PC-3 (cell line): ENCODE measurements at regions not wholly inside any gene's neighbourhood (a gene's known extent, or its start where the extent isn't known, plus 50 kb on each side); places are given as distances from the start of the nearest gene placed in this dataset.
"Not testable (repeated sequence)": the region's sequence is repeated elsewhere in the genome, so short reads cannot be mapped to it uniquely, and the experiment has no call there.

Experiments
- ATAC-seq: fragments of 200-7000 bp; cut with Tn5 transposase; 2 replicates; pipeline ENCODE4 v1.9.1; 2020; ENCODE audit warnings: mild to moderate bottlenecking, moderate library complexity
- BruUV-seq: library from RNA; stranded (reverse); fragments of 400-500 nt; replicated peaks from 2 replicates; lab custom pipeline; 2021; lab: Mats Ljungman, UMichigan
- CTCF ChIA-PET: fragments of 300-600 bp; sonication (Branson Sonifier 250); formaldehyde crosslinking; loops from one replicate; lab custom pipeline; 2022; ENCODE audit warnings: antibody characterized with exemption; lab: Charles Lee
- POLR2A ChIA-PET: fragments of 300-600 bp; sonication (Branson Sonifier 250); formaldehyde crosslinking; loops from one replicate; lab custom pipeline; 2022; ENCODE audit warnings: antibody characterized with exemption; ENCODE audit not compliant: unreplicated experiment; lab: Charles Lee
- DNase-seq: peaks from one replicate; pipeline ENCODE4 v3.0.0-alpha.2; 2015
- H2AFZ ChIP-seq: fragments of 300-600 bp; sonication (generic); 2 replicates; pipeline ENCODE4 v1.6.0; 2016; ENCODE audit warnings: antibody characterized with exemption, low read length
- H3F3A ChIP-seq: fragments of 300-600 bp; sonication (generic); one replicate; pipeline ENCODE4 v1.6.0; 2017; ENCODE audit warnings: antibody characterized with exemption, low read length, control low read depth, mild to moderate bottlenecking; ENCODE audit not compliant: unreplicated experiment
- H3K27ac ChIP-seq: fragments of 300-600 bp; sonication (generic); 2 replicates; pipeline ENCODE4 v1.5.1; 2016; ENCODE audit warnings: mild to moderate bottlenecking, low read length
- H3K27me3 ChIP-seq: fragments of 300-600 bp; sonication (generic); 2 replicates; pipeline ENCODE4 v1.6.1; 2016; ENCODE audit warnings: low read length, mixed read lengths
- H3K36me3 ChIP-seq: fragments of 300-600 bp; sonication (generic); 2 replicates; pipeline ENCODE4 v1.6.1; 2016; ENCODE audit warnings: low read depth, mixed run types, low read length, mixed read lengths
- H3K4me1 ChIP-seq: fragments of 300-600 bp; sonication (generic); 2 replicates; pipeline ENCODE4 v1.5.1; 2016; ENCODE audit warnings: low read length; ENCODE audit not compliant: insufficient read depth
- H3K4me2 ChIP-seq: fragments of 300-600 bp; sonication (generic); 2 replicates; pipeline ENCODE4 v1.6.0; 2016; ENCODE audit warnings: low read length
- H3K4me3 ChIP-seq: fragments of 300-600 bp; sonication (generic); 2 replicates; pipeline ENCODE4 v1.5.1; 2016; ENCODE audit warnings: mild to moderate bottlenecking, low read length, mixed read lengths
- H3K79me2 ChIP-seq: fragments of 300-600 bp; sonication (generic); 2 replicates; pipeline ENCODE4 v1.6.1; 2017; ENCODE audit warnings: low read length, mixed read lengths
- H3K9ac ChIP-seq: fragments of 300-600 bp; sonication (generic); 2 replicates; pipeline ENCODE4 v1.6.0; 2016; ENCODE audit warnings: mild to moderate bottlenecking, low read length
- H3K9me2 ChIP-seq: fragments of 300-600 bp; sonication (generic); replicated peaks from 2 replicates; pipeline ENCODE4 v1.6.1; 2016; ENCODE audit warnings: mixed run types, low read length, mixed read lengths
- H3K9me3 ChIP-seq: fragments of 300-600 bp; sonication (generic); 2 replicates; pipeline ENCODE4 v1.6.1; 2016; ENCODE audit warnings: low read length, mixed read lengths
- H4K20me1 ChIP-seq: fragments of 300-600 bp; sonication (generic); 2 replicates; pipeline ENCODE4 v1.6.1; 2016; ENCODE audit warnings: low read length, mixed read lengths
- EZH2 ChIP-seq: fragments of 300-600 bp; sonication (generic); IDR thresholded peaks from one replicate; pipeline ENCODE4 v1.6.1; 2017; ENCODE audit warnings: antibody characterized with exemption, mild to moderate bottlenecking, low read length; ENCODE audit not compliant: unreplicated experiment
- EZH2phosphoT487 ChIP-seq: fragments of 300-600 bp; sonication (generic); IDR thresholded peaks from 2 replicates; pipeline ENCODE4 v1.6.1; 2018; ENCODE audit warnings: mild to moderate bottlenecking, antibody characterized with exemption, low read length, borderline replicate concordance
- intact Hi-C: fragments of 100-400 bp; cut with micrococcal nuclease; formaldehyde crosslinking; loops from 2 replicates; pipeline ENCODE4 v1.9.0; 2023
- TF ChIP-seq, protein P1 (sequence below): fragments of 300-600 bp; sonication (generic); conservative IDR thresholded peaks from 2 replicates; pipeline ENCODE4 v1.5.1; 2017; ENCODE audit warnings: antibody characterized with exemption, low read depth, mild to moderate bottlenecking, low read length

DNA sequence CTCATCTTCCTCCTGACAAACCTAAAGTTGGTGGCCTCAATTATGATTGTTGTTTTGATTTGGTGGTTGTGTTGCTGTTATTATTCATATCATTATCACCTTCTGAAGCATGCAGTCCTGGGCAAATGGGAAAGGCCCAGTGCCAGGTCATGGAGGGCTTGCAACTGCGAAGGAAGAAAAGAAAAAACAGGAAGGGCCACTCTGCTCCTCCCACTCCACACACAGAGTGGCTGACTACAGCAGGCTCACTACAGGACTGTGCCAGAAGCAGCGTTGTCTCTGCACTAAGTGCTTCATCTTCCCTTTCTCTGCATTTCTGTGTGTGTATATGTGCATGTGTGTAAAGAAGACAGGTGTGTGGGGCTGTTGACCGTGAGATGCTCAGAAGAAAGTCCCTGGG lies 231.9 kb downstream of the ANKRD30B start:
- no peaks in the 10 kb centered on the region for H3K36me3 ChIP-seq
- H4K20me1 ChIP-seq, result no peaks in the 10 kb centered on the region
- no TSS peak for BruUV-seq
- 0 out of 2 replicates have a peak overlapping the region, but pooled peaks have one; percentile 23 for H2AFZ ChIP-seq
- no peak for TF ChIP-seq EZH2
- TF ChIP-seq EZH2phosphoT487, result no peak
- TF ChIP-seq, protein P1, sequence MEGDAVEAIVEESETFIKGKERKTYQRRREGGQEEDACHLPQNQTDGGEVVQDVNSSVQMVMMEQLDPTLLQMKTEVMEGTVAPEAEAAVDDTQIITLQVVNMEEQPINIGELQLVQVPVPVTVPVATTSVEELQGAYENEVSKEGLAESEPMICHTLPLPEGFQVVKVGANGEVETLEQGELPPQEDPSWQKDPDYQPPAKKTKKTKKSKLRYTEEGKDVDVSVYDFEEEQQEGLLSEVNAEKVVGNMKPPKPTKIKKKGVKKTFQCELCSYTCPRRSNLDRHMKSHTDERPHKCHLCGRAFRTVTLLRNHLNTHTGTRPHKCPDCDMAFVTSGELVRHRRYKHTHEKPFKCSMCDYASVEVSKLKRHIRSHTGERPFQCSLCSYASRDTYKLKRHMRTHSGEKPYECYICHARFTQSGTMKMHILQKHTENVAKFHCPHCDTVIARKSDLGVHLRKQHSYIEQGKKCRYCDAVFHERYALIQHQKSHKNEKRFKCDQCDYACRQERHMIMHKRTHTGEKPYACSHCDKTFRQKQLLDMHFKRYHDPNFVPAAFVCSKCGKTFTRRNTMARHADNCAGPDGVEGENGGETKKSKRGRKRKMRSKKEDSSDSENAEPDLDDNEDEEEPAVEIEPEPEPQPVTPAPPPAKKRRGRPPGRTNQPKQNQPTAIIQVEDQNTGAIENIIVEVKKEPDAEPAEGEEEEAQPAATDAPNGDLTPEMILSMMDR, result no peak
- no peaks in the 10 kb centered on the region for H3F3A ChIP-seq
- peaks cover 25% of the 10 kb centered on the region for H3K4me1 ChIP-seq
- H3K9me3 ChIP-seq, result no peaks in the 10 kb centered on the region
- ChIA-PET POLR2A (no interaction called here), CTCF (no interaction called here)
- no peak for ATAC-seq
- no peaks in the 10 kb centered on the region for H3K27me3 ChIP-seq
- no peak overlapping the region for H3K4me3 ChIP-seq
- H3K9me2 ChIP-seq, result no peaks in the 10 kb centered on the region
- no peaks in the 10 kb centered on the region for H3K79me2 ChIP-seq
- no peak overlapping the region for H3K4me2 ChIP-seq
- no peak for DNase-seq
- no peak overlapping the region for H3K9ac ChIP-seq
- intact Hi-C loops, result no loop called here
- no peak overlapping the region for H3K27ac ChIP-seq

DNA sequence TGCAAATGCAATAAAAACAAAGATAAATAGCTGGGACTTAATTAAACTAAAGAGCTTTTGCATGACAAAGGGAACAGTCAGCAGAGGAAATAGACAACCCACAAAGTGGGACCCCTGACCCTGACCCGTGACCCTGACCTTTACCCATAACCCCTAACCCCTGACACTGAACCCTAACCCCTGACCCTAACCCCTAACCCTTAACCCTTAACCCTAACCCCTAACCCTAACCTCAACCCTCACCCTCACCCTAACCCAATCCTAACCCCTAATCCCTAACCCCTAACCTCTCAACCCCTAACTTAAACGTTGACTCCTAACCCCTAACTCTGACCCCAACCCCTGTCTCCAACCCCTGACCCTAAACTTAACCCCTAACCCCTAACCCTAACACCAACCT lies 236.6 kb downstream of the ANKRD30B start:
- H3K36me3 ChIP-seq, H3K9me2 ChIP-seq, H3K4me2 ChIP-seq, H3K27ac ChIP-seq, H4K20me1 ChIP-seq, H3K4me1 ChIP-seq, H2AFZ ChIP-seq, intact Hi-C loops, DNase-seq, BruUV-seq, H3F3A ChIP-seq, H3K4me3 ChIP-seq, CTCF ChIA-PET, ATAC-seq, H3K27me3 ChIP-seq, H3K9ac ChIP-seq, POLR2A ChIA-PET, H3K79me2 ChIP-seq, H3K9me3 ChIP-seq: not testable (repeated sequence)

DNA sequence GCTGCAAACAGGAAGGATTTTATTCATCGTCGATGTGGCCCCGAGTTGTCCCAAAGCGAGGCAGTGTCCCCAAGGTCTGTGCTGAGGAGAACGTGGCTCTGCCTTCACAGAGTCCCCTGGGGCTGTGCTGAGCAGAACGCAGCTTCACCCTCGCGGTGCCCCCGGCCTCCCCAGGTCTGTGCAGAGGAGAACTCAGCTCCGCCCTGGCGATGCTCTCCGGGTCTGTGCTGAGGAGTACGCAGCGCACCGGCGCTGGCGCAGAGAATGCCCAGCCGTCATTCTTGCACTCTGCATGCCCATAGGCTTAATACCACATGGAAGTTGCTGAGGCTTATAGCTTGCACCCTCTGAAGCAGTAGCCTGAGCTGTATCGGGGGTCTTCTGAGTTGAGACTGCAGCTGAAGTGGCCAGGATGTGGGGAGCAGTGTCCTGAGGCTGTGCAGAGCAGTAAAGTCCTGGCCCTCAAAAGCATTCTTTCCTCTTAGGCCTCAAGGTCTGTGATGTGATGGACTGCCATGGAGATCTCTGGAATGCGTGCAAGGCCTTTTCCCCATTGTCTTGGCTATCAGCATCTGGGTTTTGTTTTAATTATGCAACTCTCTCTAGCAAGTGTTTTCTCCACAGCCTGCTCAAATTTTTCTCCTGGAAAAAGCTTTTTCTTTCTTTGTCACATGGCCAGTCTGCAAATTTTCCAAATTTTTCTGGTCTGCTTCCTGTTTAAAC lies 237.5 kb downstream of the ANKRD30B start:
- H4K20me1 ChIP-seq, CTCF ChIA-PET, DNase-seq, H3K9ac ChIP-seq, H3K4me3 ChIP-seq, H3K79me2 ChIP-seq, H3K27ac ChIP-seq, H3K4me1 ChIP-seq, H3K27me3 ChIP-seq, H3K4me2 ChIP-seq, H3K9me2 ChIP-seq, BruUV-seq, intact Hi-C loops, H2AFZ ChIP-seq, POLR2A ChIA-PET, H3F3A ChIP-seq, ATAC-seq, H3K9me3 ChIP-seq, H3K36me3 ChIP-seq: not testable (repeated sequence)

DNA sequence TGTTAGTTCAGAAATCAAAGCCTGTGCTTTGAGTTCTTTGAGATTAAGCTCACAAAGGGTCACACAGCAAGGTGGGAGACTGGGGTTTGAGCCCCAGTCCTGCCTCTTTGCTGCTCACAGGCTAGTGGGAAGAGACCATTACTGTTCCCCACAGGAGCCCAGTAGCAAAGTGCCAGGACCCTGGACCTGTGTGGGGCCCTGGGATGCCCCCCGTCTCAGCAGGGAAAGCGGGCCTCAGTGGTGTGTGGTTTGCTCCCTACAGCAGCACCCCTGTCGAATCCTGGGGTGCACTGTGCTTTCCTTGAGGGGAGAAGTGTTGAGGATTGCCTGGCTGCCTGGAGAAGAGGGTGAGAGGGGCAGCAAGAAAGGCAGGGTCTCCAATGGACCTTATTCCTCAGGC lies 239.4 kb downstream of the ANKRD30B start:
- H3K36me3 ChIP-seq, H3K4me2 ChIP-seq, H3K4me1 ChIP-seq, H3K9ac ChIP-seq, POLR2A ChIA-PET, intact Hi-C loops, H2AFZ ChIP-seq, H3K9me2 ChIP-seq, H3K27me3 ChIP-seq, ATAC-seq, DNase-seq, H3K27ac ChIP-seq, BruUV-seq, H3K9me3 ChIP-seq, H3K79me2 ChIP-seq, H3K4me3 ChIP-seq, H4K20me1 ChIP-seq, CTCF ChIA-PET, H3F3A ChIP-seq: not testable (repeated sequence)

DNA sequence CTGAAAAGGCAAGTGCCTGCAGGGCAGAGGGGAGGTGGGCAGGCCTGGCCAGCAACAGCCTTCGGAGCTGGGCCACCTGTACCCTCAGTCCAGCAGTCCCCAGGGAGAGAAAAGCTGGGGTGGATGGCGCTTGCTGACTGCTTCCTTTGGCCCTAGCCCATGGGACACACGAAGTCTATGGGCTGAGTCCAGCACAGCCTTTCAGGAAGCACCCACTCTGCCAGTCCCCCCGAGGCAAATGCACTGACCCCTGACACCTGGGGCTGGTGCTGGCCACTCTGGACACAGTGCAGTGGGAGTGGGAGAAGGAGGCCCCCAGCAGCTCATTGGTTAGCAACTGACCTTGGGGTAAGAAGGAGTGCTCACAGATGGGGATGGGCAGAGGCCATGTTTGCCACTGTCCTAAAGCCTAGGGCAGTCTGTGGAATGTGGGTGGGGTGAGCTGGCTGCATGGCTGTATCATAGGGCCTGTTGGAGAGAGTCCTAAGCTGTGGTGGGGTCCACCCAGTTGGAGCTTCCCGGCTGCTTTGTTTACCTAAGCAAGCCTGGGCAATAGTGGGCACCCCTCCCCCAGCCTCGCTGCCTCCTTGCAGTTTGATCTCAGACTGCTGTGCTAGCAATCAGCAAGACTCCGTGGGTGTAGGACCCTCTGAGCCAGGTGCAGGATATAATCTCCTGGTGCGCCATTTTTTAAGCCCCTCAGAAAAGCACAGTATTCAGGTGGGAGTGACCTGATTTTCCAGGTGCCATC lies 240.2 kb downstream of the ANKRD30B start:
- H3K4me1 ChIP-seq, H3K36me3 ChIP-seq, DNase-seq, BruUV-seq, CTCF ChIA-PET, H3K27ac ChIP-seq, intact Hi-C loops, POLR2A ChIA-PET, H3K9me3 ChIP-seq, H3K4me3 ChIP-seq, ATAC-seq, H3K79me2 ChIP-seq, H3K9ac ChIP-seq, H2AFZ ChIP-seq, H3F3A ChIP-seq, H3K27me3 ChIP-seq, H3K4me2 ChIP-seq, H3K9me2 ChIP-seq, H4K20me1 ChIP-seq: not testable (repeated sequence)
